OCI-LY7 (cell line): ENCODE measurements at regions not wholly inside any gene's neighbourhood (a gene's known extent, or its start where the extent isn't known, plus 50 kb on each side); places are given as distances from the start of the nearest gene placed in this dataset.

Experiments
- BruUV-seq: library from RNA; stranded (reverse); fragments of 400-500 nt; replicated peaks from 2 replicates; lab custom pipeline; 2021; lab: Mats Ljungman, UMichigan
- CTCF ChIA-PET: fragments of 300-600 bp; sonication (Branson Sonifier 250); formaldehyde crosslinking; loops from one replicate; lab custom pipeline; 2022; ENCODE audit warnings: antibody characterized with exemption; ENCODE audit not compliant: unreplicated experiment; lab: Charles Lee
- POLR2A ChIA-PET: fragments of 300-600 bp; sonication (Branson Sonifier 250); formaldehyde crosslinking; loops from one replicate; lab custom pipeline; 2022; ENCODE audit warnings: antibody characterized with exemption; lab: Charles Lee
- DNase-seq: peaks from one replicate; pipeline ENCODE4 v3.0.0-alpha.2; 2015; ENCODE audit warnings: low spot score
- H2AFZ ChIP-seq: fragments of 200-600 bp; sonication (generic), shearing (Covaris generic); 2 replicates; pipeline ENCODE4 v1.6.1; 2014; ENCODE audit warnings: mild to moderate bottlenecking, antibody characterized with exemption, low read length, moderate library complexity
- H3K27ac ChIP-seq: fragments of 200-600 bp; sonication (generic); 2 replicates; pipeline ENCODE4 v1.5.1; 2014; ENCODE audit warnings: mixed run types, low read depth, mild to moderate bottlenecking, moderate library complexity, low read length, inconsistent platforms; ENCODE audit not compliant: poor library complexity, severe bottlenecking
- H3K36me3 ChIP-seq: fragments of 200-600 bp; sonication (generic); 2 replicates; pipeline ENCODE4 v1.6.1; 2014; ENCODE audit warnings: mild to moderate bottlenecking, antibody characterized with exemption, low read length, moderate library complexity, mixed read lengths; ENCODE audit not compliant: insufficient read depth
- H3K4me1 ChIP-seq: fragments of 200-600 bp; sonication (generic); 2 replicates; pipeline ENCODE4 v1.5.1; 2014; ENCODE audit warnings: mild to moderate bottlenecking, low read length; ENCODE audit not compliant: insufficient read depth, poor library complexity, severe bottlenecking
- H3K4me2 ChIP-seq: fragments of 200-600 bp; sonication (generic); 2 replicates; pipeline ENCODE4 v1.6.1; 2014; ENCODE audit warnings: mild to moderate bottlenecking, low read length
- H3K4me3 ChIP-seq: fragments of 200-600 bp; sonication (generic); 2 replicates; pipeline ENCODE4 v1.5.1; 2014; ENCODE audit warnings: mild to moderate bottlenecking, low read depth, low read length; ENCODE audit not compliant: poor library complexity, severe bottlenecking
- H3K79me2 ChIP-seq: fragments of 200-600 bp; sonication (generic); 2 replicates; pipeline ENCODE4 v1.6.1; 2016; ENCODE audit warnings: low read depth, mild to moderate bottlenecking, low read length, moderate library complexity, mixed read lengths; ENCODE audit not compliant: insufficient read depth
- H3K9me2 ChIP-seq: fragments of 200-600 bp; sonication (generic); 2 replicates; pipeline ENCODE4 v1.6.1; 2016; ENCODE audit warnings: mild to moderate bottlenecking, low read length, mixed read lengths; ENCODE audit not compliant: insufficient read depth
- H3K9me3 ChIP-seq: fragments of 200-600 bp; sonication (generic); 2 replicates; pipeline ENCODE4 v1.6.1; 2014; ENCODE audit warnings: mild to moderate bottlenecking, mixed run types, low read length, mixed read lengths
- H4K20me1 ChIP-seq: fragments of 200-600 bp; sonication (generic); 2 replicates; pipeline ENCODE4 v1.6.1; 2014; ENCODE audit warnings: mild to moderate bottlenecking, antibody characterized with exemption, low read length, moderate library complexity, mixed read lengths; ENCODE audit not compliant: insufficient read depth
- EZH2phosphoT487 ChIP-seq: fragments of 200-600 bp; sonication (generic); IDR thresholded peaks from 2 replicates; pipeline ENCODE4 v1.6.1; 2018; ENCODE audit warnings: low read depth, borderline replicate concordance, mild to moderate bottlenecking, mixed run types, antibody characterized with exemption, low read length, moderate library complexity, mixed read lengths
- intact Hi-C: fragments of 100-400 bp; cut with micrococcal nuclease; formaldehyde crosslinking; loops from one replicate; pipeline ENCODE4 v1.10.0; 2022; ENCODE audit not compliant: unreplicated experiment
- TF ChIP-seq, protein P1 (sequence below): fragments of 200-600 bp; sonication (generic); conservative IDR thresholded peaks from 2 replicates; pipeline ENCODE4 v1.5.1; 2014; ENCODE audit warnings: mild to moderate bottlenecking, antibody characterized with exemption, low read length, moderate library complexity, mixed read lengths

DNA sequence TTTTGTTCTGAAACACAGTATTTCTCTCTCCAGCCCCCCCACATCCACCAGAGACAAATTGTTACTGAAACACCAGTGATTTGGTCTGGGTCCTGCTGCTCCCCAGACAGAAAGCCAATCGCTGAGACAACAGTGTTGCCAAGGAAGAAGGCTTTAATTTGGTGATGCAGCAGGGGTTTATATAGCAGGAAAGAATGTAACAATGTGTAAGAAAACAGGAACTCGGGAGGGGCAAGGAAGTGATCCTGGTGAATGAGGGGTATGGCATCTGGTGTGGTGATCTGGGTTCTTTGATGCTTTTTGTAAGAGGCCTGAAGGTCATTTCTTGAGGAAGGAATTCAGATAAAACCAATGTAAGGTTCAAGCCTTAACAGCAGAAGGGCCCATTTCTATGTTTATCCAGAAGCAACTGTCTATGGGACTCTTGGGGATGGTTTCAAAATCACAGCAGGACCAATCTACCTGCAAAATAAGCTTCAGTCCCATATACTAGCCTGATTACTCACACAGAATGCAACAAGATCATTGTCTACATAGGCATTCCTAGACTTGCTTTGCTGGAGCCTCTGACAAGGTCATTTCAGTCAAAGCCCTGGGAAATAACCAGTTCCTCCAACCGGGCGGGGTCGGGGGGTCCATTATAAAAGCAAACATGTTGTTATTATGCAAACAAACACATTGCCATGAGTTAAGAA is 445.2 kb upstream of the ZFP42 start:
- Histone ChIP-seq H3K4me2 (no peak overlapping the region), H3K9me2 (no peaks in the 10 kb centered on the region), H4K20me1 (no peaks in the 10 kb centered on the region), H3K27ac (no peak overlapping the region), H3K9me3 (no peaks in the 10 kb centered on the region), H3K79me2 (no peaks in the 10 kb centered on the region), H3K4me1 (no peaks in the 10 kb centered on the region), H3K4me3 (no peak overlapping the region), H2AFZ (no peak overlapping the region), H3K36me3 (no peaks in the 10 kb centered on the region)
- TF ChIP-seq EZH2phosphoT487: no peak
- TF ChIP-seq, protein P1, sequence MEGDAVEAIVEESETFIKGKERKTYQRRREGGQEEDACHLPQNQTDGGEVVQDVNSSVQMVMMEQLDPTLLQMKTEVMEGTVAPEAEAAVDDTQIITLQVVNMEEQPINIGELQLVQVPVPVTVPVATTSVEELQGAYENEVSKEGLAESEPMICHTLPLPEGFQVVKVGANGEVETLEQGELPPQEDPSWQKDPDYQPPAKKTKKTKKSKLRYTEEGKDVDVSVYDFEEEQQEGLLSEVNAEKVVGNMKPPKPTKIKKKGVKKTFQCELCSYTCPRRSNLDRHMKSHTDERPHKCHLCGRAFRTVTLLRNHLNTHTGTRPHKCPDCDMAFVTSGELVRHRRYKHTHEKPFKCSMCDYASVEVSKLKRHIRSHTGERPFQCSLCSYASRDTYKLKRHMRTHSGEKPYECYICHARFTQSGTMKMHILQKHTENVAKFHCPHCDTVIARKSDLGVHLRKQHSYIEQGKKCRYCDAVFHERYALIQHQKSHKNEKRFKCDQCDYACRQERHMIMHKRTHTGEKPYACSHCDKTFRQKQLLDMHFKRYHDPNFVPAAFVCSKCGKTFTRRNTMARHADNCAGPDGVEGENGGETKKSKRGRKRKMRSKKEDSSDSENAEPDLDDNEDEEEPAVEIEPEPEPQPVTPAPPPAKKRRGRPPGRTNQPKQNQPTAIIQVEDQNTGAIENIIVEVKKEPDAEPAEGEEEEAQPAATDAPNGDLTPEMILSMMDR: no peak
- intact Hi-C loops: no loop called here
- no peak for DNase-seq
- ChIA-PET POLR2A (no interaction called here), CTCF (no interaction called here)
- no TSS peak for BruUV-seq

DNA sequence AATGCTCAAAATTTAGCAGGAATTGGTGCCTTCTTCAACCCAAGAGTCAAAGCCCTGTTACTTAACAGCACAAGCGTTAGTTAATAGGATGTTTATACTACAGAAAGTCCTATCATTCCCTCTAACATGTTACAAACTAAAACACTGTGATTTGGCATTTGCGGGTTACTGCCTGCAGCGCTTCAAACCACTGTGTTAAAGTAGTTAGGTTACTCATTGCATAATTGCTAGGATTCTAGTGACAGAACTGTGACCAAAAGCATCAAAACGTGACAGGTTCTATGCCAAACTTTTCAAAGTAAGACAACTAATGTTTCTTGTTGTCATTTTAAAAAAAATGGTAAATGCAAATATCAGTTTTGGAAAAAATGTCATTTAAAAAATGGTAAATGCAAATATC is 442.8 kb upstream of the ZFP42 start:
- Histone ChIP-seq H3K9me2 (no peaks in the 10 kb centered on the region), H4K20me1 (no peaks in the 10 kb centered on the region), H2AFZ (no peak overlapping the region), H3K9me3 (no peaks in the 10 kb centered on the region), H3K4me3 (no peak overlapping the region), H3K36me3 (no peaks in the 10 kb centered on the region), H3K4me1 (no peaks in the 10 kb centered on the region), H3K79me2 (no peaks in the 10 kb centered on the region), H3K27ac (no peak overlapping the region), H3K4me2 (no peak overlapping the region)
- CTCF ChIA-PET: no interaction called here
- BruUV-seq: no TSS peak
- intact Hi-C loops: no loop called here
- no peak for DNase-seq
- TF ChIP-seq, protein P1: no peak
- no peak for TF ChIP-seq EZH2phosphoT487
- POLR2A ChIA-PET: no interaction called here

DNA sequence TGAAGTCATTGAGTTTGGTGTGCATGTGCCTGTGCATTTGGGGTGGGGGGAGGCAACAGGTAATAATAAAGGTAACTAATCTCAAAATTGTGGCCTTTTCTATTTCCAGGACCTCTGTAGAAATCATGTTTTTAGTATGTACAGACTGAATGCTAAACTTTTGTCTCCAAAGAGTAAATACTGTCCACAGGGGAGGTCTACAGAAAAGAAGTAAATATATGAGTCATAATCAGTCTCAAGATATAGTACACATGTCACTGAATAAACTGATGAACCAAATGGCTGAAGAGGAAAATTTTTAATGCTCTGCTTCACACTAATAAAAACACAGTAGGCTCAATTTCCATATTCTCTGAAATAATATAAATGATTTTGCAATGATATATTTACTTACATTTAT is 440.4 kb upstream of the ZFP42 start:
- H3K4me2 ChIP-seq: no peak overlapping the region
- CTCF ChIA-PET: no interaction called here
- H3K4me3 ChIP-seq: no peak overlapping the region
- no peaks in the 10 kb centered on the region for H4K20me1 ChIP-seq
- no peaks in the 10 kb centered on the region for H3K9me3 ChIP-seq
- no peak overlapping the region for H3K27ac ChIP-seq
- H3K36me3 ChIP-seq: no peaks in the 10 kb centered on the region
- no TSS peak for BruUV-seq
- TF ChIP-seq, protein P1: no peak
- TF ChIP-seq EZH2phosphoT487: no peak
- no peaks in the 10 kb centered on the region for H3K4me1 ChIP-seq
- intact Hi-C loops: no loop called here
- H3K79me2 ChIP-seq: no peaks in the 10 kb centered on the region
- no peak overlapping the region for H2AFZ ChIP-seq
- no peaks in the 10 kb centered on the region for H3K9me2 ChIP-seq
- no peak for DNase-seq
- POLR2A ChIA-PET: no interaction called here
